ENCODE measurements at regions not wholly inside any gene's neighbourhood (a gene's known extent, or its start where the extent isn't known, plus 50 kb on each side); places are given as distances from the start of the nearest gene placed in this dataset.

DNA sequence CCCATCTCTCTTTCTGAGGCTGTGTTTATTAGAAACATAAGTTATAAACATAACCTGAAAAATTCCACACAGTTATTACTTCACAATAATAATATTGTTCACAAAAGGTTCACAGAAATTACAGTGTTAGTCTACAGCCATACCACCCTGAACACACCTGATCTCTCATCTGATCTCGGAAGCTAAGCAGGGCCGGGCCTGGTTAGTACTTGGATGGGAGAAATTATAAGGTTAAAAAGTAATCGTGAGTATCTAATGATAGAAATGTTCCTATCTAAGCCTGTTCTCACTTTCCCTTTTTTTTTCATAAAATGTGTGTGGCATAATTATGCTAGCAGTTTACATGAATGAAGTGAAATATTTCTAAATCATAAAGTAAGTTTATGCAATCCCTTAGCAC, 647.8 kb downstream of the TBC1D32 start:
- Mint-ChIP-seq H3K36me3 (ENCODE audit: low read depth) (no peaks in the 10 kb centered on the region), H3K4me1 (ENCODE audit: low read depth) (no peaks in the 10 kb centered on the region), H3K9me3 (no peaks in the 10 kb centered on the region), H3K27me3 (no peaks in the 10 kb centered on the region), H3K4me3 (no peak overlapping the region), H3K27ac (no peak overlapping the region)
- POLR2A ChIA-PET: interaction anchor here (0.6 kb wide), 1 partner anchor 12 kb away, joined by 3 read pairs; no protein-coding TSS in a partner anchor
- CTCF ChIA-PET: no interaction called here
- DNase-seq: no peak
- ATAC-seq: no peak
- intact Hi-C loops (cut with micrococcal nuclease): no loop called here
- TF ChIP-seq, protein P1, sequence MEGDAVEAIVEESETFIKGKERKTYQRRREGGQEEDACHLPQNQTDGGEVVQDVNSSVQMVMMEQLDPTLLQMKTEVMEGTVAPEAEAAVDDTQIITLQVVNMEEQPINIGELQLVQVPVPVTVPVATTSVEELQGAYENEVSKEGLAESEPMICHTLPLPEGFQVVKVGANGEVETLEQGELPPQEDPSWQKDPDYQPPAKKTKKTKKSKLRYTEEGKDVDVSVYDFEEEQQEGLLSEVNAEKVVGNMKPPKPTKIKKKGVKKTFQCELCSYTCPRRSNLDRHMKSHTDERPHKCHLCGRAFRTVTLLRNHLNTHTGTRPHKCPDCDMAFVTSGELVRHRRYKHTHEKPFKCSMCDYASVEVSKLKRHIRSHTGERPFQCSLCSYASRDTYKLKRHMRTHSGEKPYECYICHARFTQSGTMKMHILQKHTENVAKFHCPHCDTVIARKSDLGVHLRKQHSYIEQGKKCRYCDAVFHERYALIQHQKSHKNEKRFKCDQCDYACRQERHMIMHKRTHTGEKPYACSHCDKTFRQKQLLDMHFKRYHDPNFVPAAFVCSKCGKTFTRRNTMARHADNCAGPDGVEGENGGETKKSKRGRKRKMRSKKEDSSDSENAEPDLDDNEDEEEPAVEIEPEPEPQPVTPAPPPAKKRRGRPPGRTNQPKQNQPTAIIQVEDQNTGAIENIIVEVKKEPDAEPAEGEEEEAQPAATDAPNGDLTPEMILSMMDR (IDR thresholded peaks at IDR 0.05): no peak

DNA sequence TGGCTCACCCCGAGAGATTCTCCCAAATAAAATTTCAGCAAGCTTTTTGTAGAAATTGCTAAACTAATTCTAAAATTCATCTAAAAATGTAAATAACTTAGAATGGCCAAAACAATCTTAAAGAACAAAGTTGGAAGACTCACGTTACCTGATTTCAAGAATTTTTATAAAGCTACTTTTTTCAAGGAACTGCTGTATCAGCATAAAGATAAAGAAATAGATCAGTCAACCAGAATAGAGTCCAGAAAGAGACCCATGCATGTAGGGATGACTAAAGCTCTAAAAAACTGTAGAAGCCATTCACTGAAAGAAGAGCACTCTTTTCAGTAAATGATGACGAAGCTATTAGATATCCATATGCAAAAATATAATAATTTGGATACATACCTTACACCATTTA, 652.1 kb downstream of the TBC1D32 start:
- CTCF ChIA-PET: interaction anchor here (0.7 kb wide), 1 partner anchor 11 kb away, joined by 3 read pairs; no protein-coding TSS in a partner anchor

DNA sequence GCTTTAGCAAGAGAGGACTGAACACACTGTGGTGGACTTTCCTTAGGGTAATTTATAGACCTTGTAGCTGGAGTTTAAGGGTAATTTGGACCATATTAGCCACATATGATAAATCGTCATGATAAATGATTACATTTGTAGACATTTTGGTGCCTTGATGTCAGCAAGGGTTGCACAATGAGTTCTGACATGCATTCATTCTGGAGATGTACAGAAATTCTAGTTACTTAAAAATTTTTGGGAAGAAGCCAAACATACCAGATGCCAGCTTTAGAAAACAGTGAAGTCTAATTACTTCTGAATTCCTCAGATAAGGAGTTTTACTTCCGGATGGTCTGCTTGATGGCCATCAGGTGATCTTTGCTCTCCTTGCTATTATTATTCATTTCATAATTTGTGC, 653.1 kb downstream of the TBC1D32 start:
- Mint-ChIP-seq H3K4me1 (ENCODE audit: low read depth) (no peaks in the 10 kb centered on the region), H3K9me3 (peaks cover 3% of the 10 kb centered on the region), H3K27me3 (no peaks in the 10 kb centered on the region), H3K36me3 (ENCODE audit: low read depth) (no peaks in the 10 kb centered on the region), H3K4me3 (no peak overlapping the region), H3K27ac (no peak overlapping the region)
- intact Hi-C loops (cut with micrococcal nuclease): no loop called here
- POLR2A ChIA-PET: no interaction called here
- TF ChIP-seq, protein P1 (IDR thresholded peaks at IDR 0.05): no peak
- CTCF ChIA-PET: no interaction called here
- DNase-seq: no peak
- no peak for ATAC-seq

More for the DNA sequence above, 652.1 kb downstream of the TBC1D32 start:
- POLR2A ChIA-PET: no interaction called here
- ATAC-seq (no peak), DNase-seq (no peak)
- Mint-ChIP-seq H3K9me3 (peaks cover 3% of the 10 kb centered on the region), H3K27me3 (no peaks in the 10 kb centered on the region), H3K27ac (no peak overlapping the region), H3K36me3 (ENCODE audit: low read depth) (no peaks in the 10 kb centered on the region), H3K4me3 (no peak overlapping the region), H3K4me1 (ENCODE audit: low read depth) (no peaks in the 10 kb centered on the region)
- TF ChIP-seq, protein P1 (IDR thresholded peaks at IDR 0.05): no peak
- intact Hi-C loops (cut with micrococcal nuclease): no loop called here

DNA sequence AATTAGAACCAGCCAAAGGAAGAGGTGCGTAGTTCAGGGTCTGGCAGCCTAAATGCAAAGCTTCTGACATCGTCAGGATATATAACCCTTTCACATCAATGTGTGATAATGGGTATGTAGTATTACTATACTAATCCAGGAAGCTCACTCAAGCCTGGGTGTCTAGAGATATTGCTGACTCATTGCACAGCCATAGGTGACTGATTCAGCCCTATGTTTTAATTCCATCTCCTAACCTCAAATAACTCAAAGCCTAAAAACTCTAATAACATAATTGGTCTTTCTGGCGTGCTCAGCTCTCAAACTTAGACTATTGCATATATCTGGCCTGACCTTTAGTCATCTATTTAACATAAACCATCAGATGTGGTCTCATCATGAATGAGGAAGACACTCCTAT, 658.4 kb downstream of the TBC1D32 start:
- Mint-ChIP-seq H3K4me3 (no peak overlapping the region), H3K36me3 (ENCODE audit: low read depth) (no peaks in the 10 kb centered on the region), H3K27ac (no peak overlapping the region), H3K4me1 (ENCODE audit: low read depth) (no peaks in the 10 kb centered on the region), H3K9me3 (peaks cover 3% of the 10 kb centered on the region), H3K27me3 (no peaks in the 10 kb centered on the region)
- CTCF ChIA-PET: no interaction called here
- TF ChIP-seq, protein P1 (IDR thresholded peaks at IDR 0.05): no peak
- ATAC-seq (no peak), DNase-seq (no peak)
- POLR2A ChIA-PET: no interaction called here
- intact Hi-C loops (cut with micrococcal nuclease): no loop called here

DNA sequence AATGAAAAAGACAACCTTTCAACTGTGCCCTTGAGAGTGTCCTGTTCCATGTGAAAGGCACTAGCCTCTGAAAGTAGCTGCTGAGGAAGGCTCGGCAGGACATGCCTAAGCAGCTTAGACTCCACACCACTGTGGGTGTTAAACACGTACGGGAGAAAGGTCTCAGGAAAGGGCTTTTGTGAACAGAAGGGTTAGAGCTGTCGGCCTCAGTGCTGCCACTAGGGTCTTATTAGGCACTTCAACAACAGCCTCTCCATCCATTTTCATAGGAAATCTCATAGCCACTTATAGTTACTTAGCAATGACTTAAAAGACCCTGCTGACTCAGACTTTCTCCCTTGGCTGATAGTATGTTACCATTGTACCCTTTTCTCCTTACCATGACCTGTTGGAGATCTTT, 662.8 kb downstream of the TBC1D32 start:
- no peaks in the 10 kb centered on the region for H3K27me3 Mint-ChIP-seq
- DNase-seq (no peak), ATAC-seq (no peak)
- intact Hi-C loops (cut with micrococcal nuclease): no loop called here
- H3K9me3 Mint-ChIP-seq: peaks cover 13% of the 10 kb centered on the region
- TF ChIP-seq, protein P1 (IDR thresholded peaks at IDR 0.05): no peak
- H3K4me1 Mint-ChIP-seq (ENCODE audit: low read depth): no peaks in the 10 kb centered on the region
- H3K4me3 Mint-ChIP-seq: no peak overlapping the region
- no peak overlapping the region for H3K27ac Mint-ChIP-seq
- POLR2A ChIA-PET: no interaction called here
- no peaks in the 10 kb centered on the region for H3K36me3 Mint-ChIP-seq (ENCODE audit: low read depth)
- CTCF ChIA-PET: interaction anchor here (1.2 kb wide), 1 partner anchor 11 kb away, joined by 3 read pairs; no protein-coding TSS in a partner anchor

Data from activated CD8-positive, alpha-beta T cell treated with anti-CD3 and anti-CD28 coated beads for 36 hours (primary cell).